Aorta (tissue), 5 donors: ENCODE measurements at regions not wholly inside any gene's neighbourhood (a gene's known extent, or its start where the extent isn't known, plus 50 kb on each side); places are given as distances from the start of the nearest gene placed in this dataset.

Source experiments
- ATAC-seq: fragments of 200-7000 bp; cut with Tn5 transposase; one replicate; pipeline ENCODE4 v1.9.1; 2022; ENCODE audit warnings: moderate library complexity; ENCODE audit not compliant: low FRiP score
- DNase-seq, 2 donors: peaks; one replicate each; pipeline ENCODE4 v3.0.0-alpha.2; 2020
- H3K27ac ChIP-seq, 2 donors: one replicate each; pipeline ENCODE4 v1.5.1; 2013; ENCODE audit warnings: low read length in 2 of 2, mild to moderate bottlenecking in 2 of 2, moderate library complexity in 2 of 2, control low read depth in 1 of 2, inconsistent platforms in 1 of 2, low read depth in 1 of 2
- H3K27me3 ChIP-seq, 2 donors: one replicate each; pipeline ENCODE4 v1.6.1; 2013; ENCODE audit warnings: control low read depth in 1 of 2, low read length in 1 of 2, mild to moderate bottlenecking in 1 of 2, moderate library complexity in 1 of 2; ENCODE audit not compliant: insufficient read depth in 2 of 2, control insufficient read depth in 1 of 2
- H3K36me3 ChIP-seq, 2 donors: one replicate each; pipeline ENCODE4 v1.6.1; 2013; ENCODE audit warnings: control low read depth in 1 of 2, low read length in 1 of 2, mild to moderate bottlenecking in 1 of 2; ENCODE audit not compliant: insufficient read depth in 2 of 2, control insufficient read depth in 1 of 2
- H3K4me1 ChIP-seq, 2 donors: one replicate each; pipeline ENCODE4 v1.6.1; 2013; ENCODE audit warnings: low read length in 2 of 2, control low read depth in 1 of 2, mild to moderate bottlenecking in 1 of 2, moderate library complexity in 1 of 2; ENCODE audit not compliant: insufficient read depth in 2 of 2, control insufficient read depth in 1 of 2
- H3K4me3 ChIP-seq, 2 donors: one replicate each; pipeline ENCODE4 v1.5.1; 2013; ENCODE audit warnings: low read length in 2 of 2, control low read depth in 1 of 2, mild to moderate bottlenecking in 1 of 2
- H3K9me3 ChIP-seq: one replicate; pipeline ENCODE4 v1.6.1; 2013; ENCODE audit warnings: mild to moderate bottlenecking, low read length; ENCODE audit not compliant: control insufficient read depth
- WGBS, 2 donors: extraction: QIAGEN DNeasy Blood & Tissue Kit; methylation state at CpG; one replicate each; pipeline ENCODE4 v1.1.7; 2013; 5-methylcytosine and 5-hydroxymethylcytosine counted together
- intact Hi-C, 2 donors: fragments of 100-400 bp; cut with DNase I; formaldehyde crosslinking; loops; one replicate each; pipeline versions ENCODE4 v1.14.2 to v1.15.0; 2022
- donor health status: healthy with polysubstance abuse.
- donor health status: Bipolar disorder and iron deficiency.
- donor health status: DM: no; HTN: no; CAD: no.
- donor health status: DM: no; HTN: no; CAD: no.
- donor health status: DM: yes; HTN: yes; CAD: no.

GRCh38 chr11:95331161-95331560 is 100.2 kb upstream of the SESN3 start:
- no peak overlapping the region for H3K27ac ChIP-seq
- H3K4me3 ChIP-seq, result no peak overlapping the region
- no peak for DNase-seq
- H3K36me3 ChIP-seq, result no peaks in the 10 kb centered on the region
- no peak for ATAC-seq
- intact Hi-C loops, result loop anchor here (10.0 kb wide), 3 partner anchors 96 to 374 kb away; partner anchors contain the start of gene SESN3 (in 1 of the 2)
- no peaks in the 10 kb centered on the region for H3K4me1 ChIP-seq
- H3K9me3 ChIP-seq, result no peaks in the 10 kb centered on the region
- WGBS, 2 donors, result 81 to 86% methylated on average over 1 of the region's 1 CpG
- no peaks in the 10 kb centered on the region for H3K27me3 ChIP-seq

GRCh38 chr11:95330302-95330701 is 99.3 kb upstream of the SESN3 start:
- DNase-seq (no peak), ATAC-seq (no peak)
- WGBS, 2 donors, result 24 to 45% methylated on average over 1 of the region's 1 CpG
- Histone ChIP-seq H3K36me3 (no peaks in the 10 kb centered on the region), H3K4me1 (no peaks in the 10 kb centered on the region), H3K27ac (no peak overlapping the region), H3K4me3 (no peak overlapping the region), H3K27me3 (no peaks in the 10 kb centered on the region), H3K9me3 (no peaks in the 10 kb centered on the region)
- intact Hi-C loops, result loop anchor here (10.0 kb wide), 3 partner anchors 96 to 374 kb away; partner anchors contain the start of gene SESN3 (in 1 of the 2)

GRCh38 chr11:95327273-95327948 is 96.4 kb upstream of the SESN3 start:
- intact Hi-C loops, result no loop called here
- DNase-seq (no peak), ATAC-seq (no peak)
- no peak overlapping the region for H3K4me3 ChIP-seq
- H3K36me3 ChIP-seq, result no peaks in the 10 kb centered on the region
- WGBS, 2 donors, result 26 to 32% methylated on average over 2 of the region's 2 CpGs
- no peaks in the 10 kb centered on the region for H3K9me3 ChIP-seq
- H3K27me3 ChIP-seq, result no peaks in the 10 kb centered on the region
- no peak overlapping the region for H3K27ac ChIP-seq
- H3K4me1 ChIP-seq, result peaks cover 0 to 2% of the 10 kb centered on the region in 2 donors

- DNase-seq (no peak), ATAC-seq (no peak)
- no peak overlapping the region for H3K4me3 ChIP-seq
- no peaks in the 10 kb centered on the region for H3K9me3 ChIP-seq
- no peaks in the 10 kb centered on the region for H3K36me3 ChIP-seq
- peaks cover 0 to 2% of the 10 kb centered on the region in 2 donors for H3K4me1 ChIP-seq
- no peak overlapping the region for H3K27ac ChIP-seq
- H3K27me3 ChIP-seq, result no peaks in the 10 kb centered on the region
- intact Hi-C loops, result no loop called here
- 90 to 91% methylated on average over 8 of the region's 8 CpGs for WGBS, 2 donors
Measured at GRCh38 chr11:95325777-95326258, 94.8 kb upstream of the SESN3 start.

- no peak overlapping the region for H3K4me3 ChIP-seq
- no peaks in the 10 kb centered on the region for H3K27me3 ChIP-seq
- DNase-seq, result no peak
- H3K27ac ChIP-seq, result no peak overlapping the region
- H3K9me3 ChIP-seq, result no peaks in the 10 kb centered on the region
- no peak for ATAC-seq
- H3K4me1 ChIP-seq, result peaks cover 0 to 2% of the 10 kb centered on the region in 2 donors
- H3K36me3 ChIP-seq, result no peaks in the 10 kb centered on the region
- 85 to 93% methylated on average over 1 of the region's 1 CpG for WGBS, 2 donors
- intact Hi-C loops, result no loop called here
Measured at GRCh38 chr11:95324826-95325225, 93.8 kb upstream of the SESN3 start.

GRCh38 chr11:95322539-95322938 is 91.5 kb upstream of the SESN3 start:
- DNase-seq, result no peak
- Histone ChIP-seq H3K27ac (no peak overlapping the region), H3K4me3 (no peak overlapping the region), H3K27me3 (no peaks in the 10 kb centered on the region), H3K4me1 (peaks cover 0 to 2% of the 10 kb centered on the region in 2 donors), H3K36me3 (no peaks in the 10 kb centered on the region), H3K9me3 (no peaks in the 10 kb centered on the region)
- no peak for ATAC-seq
- intact Hi-C loops, result no loop called here

- Histone ChIP-seq H3K27ac (no peak overlapping the region), H3K36me3 (no peaks in the 10 kb centered on the region), H3K4me1 (peaks cover 0 to 2% of the 10 kb centered on the region in 2 donors), H3K4me3 (no peak overlapping the region), H3K27me3 (no peaks in the 10 kb centered on the region), H3K9me3 (no peaks in the 10 kb centered on the region)
- intact Hi-C loops, result no loop called here
- ATAC-seq, result no peak
- DNase-seq, result no peak
Measured at GRCh38 chr11:95318498-95318897, 87.5 kb upstream of the SESN3 start.

GRCh38 chr11:95308512-95309035 is 77.6 kb upstream of the SESN3 start:
- Histone ChIP-seq H3K4me3 (no peak overlapping the region), H3K36me3 (no peaks in the 10 kb centered on the region), H3K27me3 (no peaks in the 10 kb centered on the region), H3K9me3 (no peaks in the 10 kb centered on the region), H3K4me1 (no peaks in the 10 kb centered on the region), H3K27ac (no peak overlapping the region)
- intact Hi-C loops, result no loop called here
- 94 to 97% methylated on average over 2 of the region's 2 CpGs for WGBS, 2 donors
- ATAC-seq (no peak), DNase-seq (no peak)

- Histone ChIP-seq H3K4me1 (no peaks in the 10 kb centered on the region), H3K27me3 (no peaks in the 10 kb centered on the region), H3K4me3 (no peak overlapping the region), H3K36me3 (no peaks in the 10 kb centered on the region), H3K9me3 (no peaks in the 10 kb centered on the region), H3K27ac (no peak overlapping the region)
- no peak for DNase-seq
- WGBS, 2 donors, result 95 to 100% methylated on average over 1 of the region's 1 CpG
- ATAC-seq, result no peak
- intact Hi-C loops, result no loop called here
Measured at GRCh38 chr11:95307286-95307685, 76.3 kb upstream of the SESN3 start.
